ENCODE measurements at regions not wholly inside any gene's neighbourhood (a gene's known extent, or its start where the extent isn't known, plus 50 kb on each side); places are given as distances from the start of the nearest gene placed in this dataset.

DNA sequence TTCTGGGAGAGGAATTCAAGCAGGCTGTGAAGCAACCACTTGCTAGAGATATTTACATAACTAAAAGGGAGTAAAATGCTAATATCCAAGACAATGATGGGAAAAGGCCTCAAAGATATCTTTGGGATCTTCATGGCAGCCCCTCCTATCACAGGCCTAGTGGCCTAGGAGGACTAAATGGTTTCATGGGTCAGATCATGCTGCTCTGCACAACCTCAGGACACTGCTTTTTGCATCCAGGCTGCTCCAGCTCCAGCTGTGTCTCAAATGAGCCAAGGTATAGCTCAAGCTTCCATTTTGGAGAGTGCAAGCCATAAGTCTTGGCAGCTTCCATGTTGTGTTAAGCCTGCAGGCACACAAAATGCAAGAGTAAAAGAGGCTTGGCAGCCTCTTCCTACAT, 195.6 kb upstream of the SSTR1 start:
- Histone ChIP-seq H3K27me3 (ENCODE audit: control insufficient read depth, insufficient read depth, low read length) (no peaks in the 10 kb centered on the region), H3K36me3 (ENCODE audit: control insufficient read depth, insufficient read depth, low read length) (no peaks in the 10 kb centered on the region), H3K4me3 (ENCODE audit: low read depth, low read length) (no peak overlapping the region)
- DNase-seq (ENCODE audit: low read depth), result no peak
- TF ChIP-seq CTCF (IDR thresholded peaks at IDR 0.05; ENCODE audit: insufficient read depth, low read length, poor library complexity, severe bottlenecking), result no peak

- H3K27me3 ChIP-seq (ENCODE audit: control insufficient read depth, insufficient read depth, low read length), result no peaks in the 10 kb centered on the region
- H3K36me3 ChIP-seq (ENCODE audit: control insufficient read depth, insufficient read depth, low read length), result no peaks in the 10 kb centered on the region
- no peak for DNase-seq (ENCODE audit: low read depth)
- TF ChIP-seq CTCF (IDR thresholded peaks at IDR 0.05; ENCODE audit: insufficient read depth, low read length, poor library complexity, severe bottlenecking), result peak; percentile 33
- no peak overlapping the region for H3K4me3 ChIP-seq (ENCODE audit: low read depth, low read length)
Observed at GRCh38 chr14:38016497-38016896, 191.2 kb upstream of the SSTR1 start.

GRCh38 chr14:38021861-38022260, 185.8 kb upstream of the SSTR1 start:
- no peaks in the 10 kb centered on the region for H3K36me3 ChIP-seq (ENCODE audit: control insufficient read depth, insufficient read depth, low read length)
- DNase-seq (ENCODE audit: low read depth), result no peak
- no peaks in the 10 kb centered on the region for H3K27me3 ChIP-seq (ENCODE audit: control insufficient read depth, insufficient read depth, low read length)
- TF ChIP-seq CTCF (IDR thresholded peaks at IDR 0.05; ENCODE audit: insufficient read depth, low read length, poor library complexity, severe bottlenecking), result no peak
- no peak overlapping the region for H3K4me3 ChIP-seq (ENCODE audit: low read depth, low read length)

DNA sequence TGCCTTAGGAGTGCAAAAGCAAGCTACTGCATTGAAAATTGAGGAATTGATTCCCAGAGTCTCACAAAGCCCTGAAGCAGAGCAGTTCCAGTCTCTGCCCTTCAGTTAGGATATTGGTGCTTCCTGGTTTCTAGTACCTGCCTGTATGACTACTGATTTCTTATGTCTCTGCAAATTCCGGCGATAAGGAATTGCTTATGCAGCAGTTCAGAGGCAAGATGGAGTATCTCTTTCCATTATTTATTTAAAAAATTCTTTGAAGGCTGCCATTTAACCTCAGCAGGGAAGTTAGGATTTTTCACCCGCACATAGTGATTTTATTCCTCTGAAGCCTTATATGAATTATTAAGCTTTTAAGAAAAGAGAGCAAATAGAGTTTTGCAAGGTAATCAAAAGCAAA, 184.9 kb upstream of the SSTR1 start:
- DNase-seq (ENCODE audit: low read depth), result no peak
- Histone ChIP-seq H3K27me3 (ENCODE audit: control insufficient read depth, insufficient read depth, low read length) (no peaks in the 10 kb centered on the region), H3K4me3 (ENCODE audit: low read depth, low read length) (no peak overlapping the region), H3K36me3 (ENCODE audit: control insufficient read depth, insufficient read depth, low read length) (no peaks in the 10 kb centered on the region)
- TF ChIP-seq CTCF (IDR thresholded peaks at IDR 0.05; ENCODE audit: insufficient read depth, low read length, poor library complexity, severe bottlenecking), result no peak

GRCh38 chr14:38038171-38038570, 169.5 kb upstream of the SSTR1 start:
- H3K27me3 ChIP-seq (ENCODE audit: control insufficient read depth, insufficient read depth, low read length), result no peaks in the 10 kb centered on the region
- no peak for DNase-seq (ENCODE audit: low read depth)
- no peak overlapping the region for H3K4me3 ChIP-seq (ENCODE audit: low read depth, low read length)
- no peak for TF ChIP-seq CTCF (IDR thresholded peaks at IDR 0.05; ENCODE audit: insufficient read depth, low read length, poor library complexity, severe bottlenecking)
- no peaks in the 10 kb centered on the region for H3K36me3 ChIP-seq (ENCODE audit: control insufficient read depth, insufficient read depth, low read length)

- no peak for DNase-seq (ENCODE audit: low read depth)
- TF ChIP-seq CTCF (IDR thresholded peaks at IDR 0.05; ENCODE audit: insufficient read depth, low read length, poor library complexity, severe bottlenecking), result no peak
- Histone ChIP-seq H3K36me3 (ENCODE audit: control insufficient read depth, insufficient read depth, low read length) (no peaks in the 10 kb centered on the region), H3K4me3 (ENCODE audit: low read depth, low read length) (no peak overlapping the region), H3K27me3 (ENCODE audit: control insufficient read depth, insufficient read depth, low read length) (no peaks in the 10 kb centered on the region)
Observed at GRCh38 chr14:38038986-38039385, 168.7 kb upstream of the SSTR1 start.

Measured in kidney epithelial cell (primary cell).